H4 (cell line): ENCODE measurements at regions not wholly inside any gene's neighbourhood (a gene's known extent, or its start where the extent isn't known, plus 50 kb on each side); places are given as distances from the start of the nearest gene placed in this dataset.

Experiments used
- DNase-seq: peaks from one replicate; pipeline ENCODE4 v3.0.0-alpha.2; 2015; ENCODE audit warnings: low spot score

DNA sequence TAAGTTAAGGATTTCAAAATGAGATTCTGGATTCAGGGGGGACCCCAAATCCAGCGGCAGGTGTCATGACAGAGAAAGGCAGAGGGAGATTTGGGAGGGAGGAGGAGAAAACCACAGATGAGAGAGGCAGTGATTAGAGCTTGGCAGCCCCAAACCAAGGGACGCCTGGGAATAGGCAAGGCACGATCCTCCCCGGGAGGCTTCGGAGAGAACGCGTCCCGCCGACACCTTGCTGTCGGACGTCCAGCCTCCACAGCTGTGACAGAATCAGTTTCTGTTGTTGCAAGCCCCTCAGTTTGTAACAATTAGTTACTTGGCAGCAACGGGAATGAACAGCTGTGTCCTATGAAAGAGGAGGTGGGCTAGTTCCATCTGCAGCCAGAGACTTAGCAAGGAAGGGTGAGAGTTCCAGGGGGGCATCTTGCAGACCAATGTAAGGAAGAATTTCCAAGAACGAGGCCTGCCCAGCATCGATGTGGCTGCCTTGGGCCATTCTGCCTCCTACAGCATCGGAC, 110.7 kb upstream of the SDK2 start:
- DNase-seq, result no peak

DNA sequence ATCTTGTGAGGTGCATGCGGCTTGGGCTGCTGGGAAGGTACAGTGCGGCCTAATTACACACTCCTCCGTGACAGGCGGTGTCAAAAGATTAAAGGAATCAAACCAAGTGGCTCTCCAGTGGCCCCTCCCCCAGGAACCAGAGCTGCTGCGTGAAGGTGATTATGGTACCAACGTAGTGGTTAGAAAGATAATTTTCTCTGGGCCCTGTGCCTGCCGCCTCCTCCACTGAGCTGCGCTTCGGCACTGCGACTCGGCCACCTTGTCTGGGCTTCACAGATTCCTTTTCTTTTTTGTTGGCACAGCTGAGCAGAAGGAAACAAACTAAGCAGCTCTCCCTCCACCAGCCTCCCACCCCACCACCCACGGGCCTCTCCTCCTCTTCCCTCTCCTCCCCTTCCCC, 113.2 kb upstream of the SDK2 start:
- DNase-seq, result no peak

GRCh38 chr17:73758245-73758644, 114.0 kb upstream of the SDK2 start:
- DNase-seq, result no peak

GRCh38 chr17:73759324-73759723, 115.1 kb upstream of the SDK2 start:
- DNase-seq, result no peak

DNA sequence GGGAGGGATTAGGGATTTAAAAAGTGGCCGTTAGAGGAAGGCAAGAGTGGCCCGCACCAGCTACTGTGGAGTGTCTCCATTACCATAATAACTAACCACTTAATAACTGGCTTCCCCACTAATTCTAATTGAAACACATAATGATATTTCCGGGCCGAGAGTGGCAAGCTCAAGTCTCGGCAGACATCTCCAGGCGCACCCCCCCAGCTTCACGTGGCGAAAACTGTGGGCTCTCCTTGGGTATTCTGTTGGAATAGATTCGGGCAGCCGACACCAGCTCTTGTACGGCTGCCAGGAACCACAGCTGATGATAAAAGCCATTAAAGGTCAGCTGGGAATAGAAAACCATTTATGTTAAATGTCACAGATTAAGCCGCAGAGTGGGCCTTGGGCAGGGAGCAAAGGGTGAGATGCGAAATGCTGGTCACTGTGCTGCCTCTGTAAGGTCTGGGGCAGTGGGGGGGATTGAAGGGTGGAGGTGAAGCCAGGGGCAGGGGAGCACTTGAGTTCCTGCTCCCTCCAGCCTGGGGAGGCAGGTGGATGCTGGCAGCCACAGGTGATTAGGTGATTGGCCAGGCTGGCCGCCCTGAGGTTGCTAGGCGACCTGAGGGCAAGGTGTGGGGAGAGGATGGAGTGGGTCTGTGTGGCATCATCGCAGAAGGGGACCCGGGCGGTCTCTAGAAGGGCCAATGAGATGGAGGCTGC, 115.6 kb upstream of the SDK2 start:
- DNase-seq, result no peak

- no peak for DNase-seq
Observed at GRCh38 chr17:73760439-73760758, 116.2 kb upstream of the SDK2 start.

DNA sequence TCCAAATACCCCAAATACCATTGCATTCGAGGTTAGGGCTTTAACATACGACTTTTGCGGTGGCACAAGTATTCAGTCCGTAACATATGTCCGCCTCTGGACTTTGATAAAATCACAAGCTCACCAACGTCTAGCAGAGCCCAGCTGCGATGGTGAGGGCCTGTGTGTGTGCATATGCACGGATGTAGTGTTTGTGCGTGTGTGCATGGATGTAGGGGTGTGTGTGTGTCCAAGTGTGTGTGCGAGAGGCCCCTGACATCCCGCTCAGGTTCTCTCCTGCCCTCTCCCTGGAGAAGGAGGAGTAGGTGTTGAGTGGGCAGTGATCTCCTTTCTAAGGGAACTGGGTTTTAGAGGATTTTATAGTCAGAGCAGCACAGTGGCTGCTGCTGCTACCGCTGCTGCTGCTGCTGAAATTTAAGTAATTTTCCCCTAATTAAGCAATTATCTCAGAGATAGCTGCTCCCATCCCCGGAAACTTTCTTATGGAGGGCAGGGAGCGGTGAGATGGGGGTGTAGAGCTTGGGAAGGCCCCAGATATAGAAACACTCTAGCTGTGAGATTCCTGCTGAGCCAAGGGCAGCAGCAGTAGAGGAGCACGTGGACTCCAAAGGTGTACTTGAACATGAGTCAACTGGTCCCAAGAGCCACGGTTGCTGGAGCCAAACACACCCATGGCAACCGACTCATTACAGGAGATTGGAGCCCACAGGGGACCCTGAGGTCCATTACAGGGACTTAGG, 121.7 kb upstream of the SDK2 start:
- no peak for DNase-seq

- no peak for DNase-seq
Observed at GRCh38 chr17:73767696-73768095, 123.5 kb upstream of the SDK2 start.

DNA sequence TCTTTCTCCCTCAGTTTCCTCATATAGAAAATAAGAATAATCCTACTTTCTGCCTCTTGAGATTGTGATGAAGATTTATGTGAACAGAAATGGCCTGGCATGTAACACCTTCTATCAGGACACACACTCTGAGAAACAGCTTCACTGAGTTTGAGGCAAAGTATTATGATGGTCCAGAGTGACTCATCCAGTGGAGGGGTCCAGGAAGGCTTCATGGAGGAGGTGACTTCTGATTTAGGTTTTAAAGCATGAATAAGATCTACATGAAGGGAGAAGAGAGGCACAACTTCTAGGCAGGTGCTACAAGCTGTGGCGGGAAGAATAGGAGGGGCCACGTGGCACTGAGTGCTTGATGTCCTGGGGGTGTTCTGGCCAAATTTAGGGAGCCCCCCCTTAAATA, 124.4 kb upstream of the SDK2 start:
- DNase-seq, result no peak

GRCh38 chr17:73769479-73769878, 125.2 kb upstream of the SDK2 start:
- DNase-seq, result no peak

DNA sequence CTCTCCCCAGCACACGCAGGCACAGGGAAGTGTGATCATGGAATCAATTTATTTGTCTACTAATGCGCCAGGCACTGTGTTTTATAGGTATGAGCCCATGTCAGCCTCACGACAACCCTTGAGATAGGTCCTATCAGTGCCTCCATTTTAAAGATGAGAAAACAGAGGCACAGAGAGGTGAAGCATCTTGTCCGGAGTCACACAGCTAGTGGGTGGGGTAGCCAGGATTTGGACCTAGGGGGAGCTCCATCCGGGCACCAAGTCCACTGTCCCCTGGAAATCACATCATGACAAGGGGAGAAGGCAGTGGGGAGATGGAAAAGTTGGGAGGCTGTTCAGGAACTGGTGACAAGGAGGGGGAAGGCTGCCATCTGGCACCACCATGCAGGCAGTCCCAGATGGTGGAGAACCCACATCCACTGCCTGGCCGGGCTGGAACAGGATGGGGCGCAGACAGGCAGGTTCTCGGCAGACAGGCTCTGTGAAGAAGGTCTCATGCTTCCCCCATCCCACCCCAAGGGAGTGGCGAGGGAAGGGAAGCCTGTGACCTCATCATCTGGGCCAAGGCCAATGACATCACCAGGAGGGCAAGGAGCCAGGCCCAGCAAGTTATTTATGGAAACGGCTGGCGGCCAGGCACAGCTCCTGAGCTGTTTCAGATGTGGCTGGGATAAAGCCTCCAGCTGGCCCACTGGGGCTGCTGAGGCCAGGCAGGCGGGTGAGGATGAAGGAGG, 126.0 kb upstream of the SDK2 start:
- DNase-seq, result peak; percentile 85

GRCh38 chr17:73770849-73771229, 126.6 kb upstream of the SDK2 start:
- no peak for DNase-seq

DNA sequence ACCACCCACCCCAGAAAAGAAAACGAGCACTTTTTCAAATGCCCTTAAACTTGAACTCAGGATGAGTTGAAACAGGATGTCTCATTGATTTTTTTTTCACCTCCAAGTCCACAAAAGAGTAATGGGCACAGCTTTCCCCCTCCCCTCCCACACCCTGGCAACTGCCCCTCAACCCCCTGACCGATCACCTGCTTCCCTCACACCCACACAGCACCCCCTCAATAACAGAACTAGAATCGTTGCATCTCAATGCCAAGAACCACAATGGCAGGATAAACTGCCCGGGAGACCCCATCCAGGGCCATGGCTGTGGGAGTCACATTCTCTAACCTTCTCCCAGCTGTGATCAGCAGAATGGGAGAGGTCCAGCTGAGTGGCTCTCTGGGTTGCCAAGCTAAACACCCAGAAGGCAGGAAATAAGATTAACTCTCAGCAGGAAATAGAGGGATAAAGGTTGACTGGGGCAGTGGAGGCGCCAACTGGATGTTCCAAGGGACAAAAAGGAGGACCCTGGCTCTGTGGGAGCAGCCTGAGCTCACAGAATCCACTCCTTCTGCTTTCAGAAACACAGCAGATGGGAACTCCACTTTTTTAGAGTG, 128.0 kb upstream of the SDK2 start:
- DNase-seq, result no peak

- DNase-seq, result no peak
Observed at GRCh38 chr17:73773702-73774101, 129.5 kb upstream of the SDK2 start.

GRCh38 chr17:73774852-73775251, 130.6 kb upstream of the SDK2 start:
- DNase-seq, result no peak

DNA sequence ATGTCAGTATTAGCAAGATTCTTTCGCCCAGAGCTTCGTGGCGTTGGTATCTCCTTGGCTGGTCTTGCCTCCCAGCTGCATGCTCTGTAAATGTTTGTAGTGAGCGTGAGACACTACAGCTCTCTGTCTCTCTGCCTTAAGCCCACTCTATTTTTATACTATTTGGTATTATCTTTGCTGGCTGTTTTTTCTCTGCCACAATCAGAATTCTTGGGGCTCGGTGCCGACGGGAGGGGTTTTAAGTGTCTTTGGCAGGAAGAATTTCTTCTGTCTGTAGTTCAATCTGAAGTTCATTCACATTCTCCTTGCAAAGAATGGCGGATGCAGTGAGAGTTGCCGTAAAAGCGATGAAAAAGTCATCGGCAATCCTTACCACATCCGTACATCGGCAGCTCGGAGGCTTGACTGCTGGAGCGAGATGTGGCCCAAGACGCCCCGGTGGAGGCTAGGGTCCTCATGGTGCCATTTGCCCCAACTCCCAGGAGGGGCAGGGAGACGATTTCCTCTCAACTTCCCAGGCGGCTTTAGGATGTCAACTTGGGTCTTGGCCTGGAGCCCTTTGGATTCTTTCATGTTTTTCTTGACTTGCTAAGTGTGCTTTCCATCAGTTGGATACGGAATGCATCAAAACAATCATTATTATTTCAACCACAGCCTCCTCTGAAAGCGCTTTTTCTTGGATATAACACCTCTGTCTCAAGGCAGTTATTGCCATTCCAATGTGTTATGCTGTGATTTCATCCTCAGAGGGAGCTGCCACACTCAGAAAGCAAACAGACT, 132.3 kb upstream of the SDK2 start:
- no peak for DNase-seq

GRCh38 chr17:73777131-73777449, 132.8 kb upstream of the SDK2 start:
- DNase-seq, result no peak

GRCh38 chr17:73782231-73782630, 138.0 kb upstream of the SDK2 start:
- DNase-seq, result no peak

GRCh38 chr17:73782641-73783381, 138.6 kb upstream of the SDK2 start:
- no peak for DNase-seq

- DNase-seq, result no peak
Observed at GRCh38 chr17:73783382-73783766, 139.1 kb upstream of the SDK2 start.

DNA sequence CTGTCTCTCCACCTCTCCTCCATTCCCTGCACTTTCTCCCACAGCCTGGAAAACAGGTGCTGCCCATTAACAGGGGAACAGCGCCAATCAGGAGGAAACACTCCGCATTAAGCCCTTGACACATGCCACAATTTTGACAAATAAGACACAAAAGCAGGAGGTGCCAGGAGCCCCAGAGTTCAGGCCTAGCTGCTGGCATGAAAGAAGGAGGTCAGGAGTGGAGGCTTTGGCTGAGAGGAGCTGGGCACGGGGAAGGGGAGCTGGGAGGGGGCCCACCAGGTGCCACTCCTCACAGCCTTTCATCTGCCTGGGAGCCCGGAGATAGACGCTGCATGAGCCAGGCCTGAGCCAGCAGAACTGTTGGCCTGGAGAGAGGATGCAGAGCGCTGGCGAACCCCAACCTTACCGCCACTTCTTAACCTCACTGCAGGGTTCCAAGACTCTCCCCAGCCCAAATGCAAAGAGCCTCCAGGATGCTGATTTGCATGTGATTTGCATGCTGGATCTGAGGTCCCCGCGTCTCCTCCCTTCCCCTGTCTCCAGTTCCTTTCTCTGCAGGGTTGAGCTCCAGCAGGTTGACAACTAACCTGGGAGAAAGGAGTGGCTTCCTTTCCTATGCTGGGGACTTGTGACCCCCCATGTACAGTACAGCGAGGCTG, 139.8 kb upstream of the SDK2 start:
- DNase-seq, result no peak
